OCI-LY1 (cell line): ENCODE measurements at regions not wholly inside any gene's neighbourhood (a gene's known extent, or its start where the extent isn't known, plus 50 kb on each side); places are given as distances from the start of the nearest gene placed in this dataset.

Experiments
- H2AFZ ChIP-seq: fragments of 200-600 bp; sonication (generic), shearing (Covaris generic); 2 replicates; pipeline ENCODE4 v1.6.0; 2014; ENCODE audit warnings: antibody characterized with exemption, mild to moderate bottlenecking, low read length
- H3F3A ChIP-seq: fragments of 200-600 bp; sonication (generic), shearing (Covaris generic); 2 replicates; pipeline ENCODE4 v1.6.0; 2014; ENCODE audit warnings: mild to moderate bottlenecking, antibody characterized with exemption, low read length, moderate library complexity; ENCODE audit not compliant: insufficient read depth
- H3K27ac ChIP-seq: fragments of 200-600 bp; sonication (generic); 2 replicates; pipeline ENCODE4 v1.5.1; 2014; ENCODE audit warnings: low read length, mixed run types, mild to moderate bottlenecking, low read depth; ENCODE audit not compliant: poor library complexity, severe bottlenecking
- H3K27me3 ChIP-seq: fragments of 200-600 bp; sonication (generic); 2 replicates; pipeline ENCODE4 v1.6.0; 2014; ENCODE audit warnings: antibody characterized with exemption, mild to moderate bottlenecking, low read length, moderate library complexity; ENCODE audit not compliant: insufficient read depth
- H3K36me3 ChIP-seq: fragments of 200-600 bp; sonication (generic); 2 replicates; pipeline ENCODE4 v1.6.1; 2014; ENCODE audit warnings: mild to moderate bottlenecking, antibody characterized with exemption, low read length, moderate library complexity, mixed read lengths; ENCODE audit not compliant: insufficient read depth
- H3K4me1 ChIP-seq: fragments of 200-600 bp; sonication (generic); 2 replicates; pipeline ENCODE4 v1.5.1; 2014; ENCODE audit warnings: mild to moderate bottlenecking, low read length, moderate library complexity; ENCODE audit not compliant: insufficient read depth, severe bottlenecking
- H3K4me2 ChIP-seq: fragments of 200-600 bp; sonication (generic), shearing (Covaris generic); 2 replicates; pipeline ENCODE4 v1.6.1; 2014; ENCODE audit warnings: low read length
- H3K4me3 ChIP-seq: fragments of 200-600 bp; sonication (generic); 2 replicates; pipeline ENCODE4 v1.5.1; 2014; ENCODE audit warnings: low read length, low read depth, mild to moderate bottlenecking, mixed read lengths; ENCODE audit not compliant: poor library complexity, severe bottlenecking
- H3K79me2 ChIP-seq: fragments of 200-600 bp; shearing (Covaris generic); 2 replicates; pipeline ENCODE4 v1.6.1; 2016; ENCODE audit warnings: mixed run types, low read length, mixed read lengths; ENCODE audit not compliant: insufficient read depth
- H3K9ac ChIP-seq: fragments of 200-600 bp; sonication (generic), shearing (Covaris generic); 2 replicates; pipeline ENCODE4 v1.6.1; 2014; ENCODE audit warnings: mild to moderate bottlenecking, low read length, mixed read lengths
- H3K9me2 ChIP-seq: fragments of 200-600 bp; sonication (generic), shearing (Covaris generic); 2 replicates; pipeline ENCODE4 v1.6.1; 2014; ENCODE audit warnings: low read depth, mild to moderate bottlenecking, low read length, mixed read lengths
- H3K9me3 ChIP-seq: fragments of 200-600 bp; shearing (Covaris generic); 2 replicates; pipeline ENCODE4 v1.6.1; 2014; ENCODE audit warnings: low read length, mixed read lengths
- H4K20me1 ChIP-seq: fragments of 200-600 bp; sonication (generic), shearing (Covaris generic); 2 replicates; pipeline ENCODE4 v1.6.0; 2016; ENCODE audit warnings: mild to moderate bottlenecking, low read length; ENCODE audit not compliant: insufficient read depth
- EZH2 ChIP-seq: fragments of 200-600 bp; sonication (generic), shearing (Covaris generic); IDR thresholded peaks from 2 replicates; pipeline ENCODE4 v1.8.0; 2017; ENCODE audit warnings: borderline replicate concordance, mixed run types, mild to moderate bottlenecking, antibody characterized with exemption, low read length, moderate library complexity, mixed read lengths
- TF ChIP-seq, protein P1 (sequence below): fragments of 200-600 bp; sonication (generic), shearing (Covaris generic); IDR thresholded peaks from 2 replicates; pipeline ENCODE4 v1.5.1; 2017; ENCODE audit warnings: mild to moderate bottlenecking, antibody characterized with exemption, low read length, moderate library complexity, mixed read lengths

DNA sequence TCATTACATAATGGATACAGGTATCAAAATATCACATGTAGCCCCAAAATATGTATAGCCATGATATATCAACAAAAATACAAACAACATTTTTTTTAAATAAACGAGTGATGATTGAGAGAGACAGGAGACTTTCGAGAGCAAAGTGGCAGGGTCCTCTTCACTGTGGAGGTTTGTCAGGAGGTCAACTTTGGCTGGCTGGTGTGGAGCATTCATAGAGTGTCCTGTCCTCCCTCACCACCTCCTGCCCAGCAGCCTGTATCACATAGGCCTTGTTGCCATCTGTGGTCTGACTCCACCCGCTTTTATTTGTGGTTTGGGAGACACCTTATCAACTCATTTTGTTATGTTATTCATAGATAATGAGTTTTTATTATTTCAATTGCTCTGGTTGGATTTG lies 206.9 kb downstream of the SYK start:
- Histone ChIP-seq H4K20me1 (no peaks in the 10 kb centered on the region), H3K4me1 (no peaks in the 10 kb centered on the region), H3K27me3 (no peaks in the 10 kb centered on the region), H2AFZ (no peak overlapping the region), H3K27ac (no peak overlapping the region), H3K9me2 (no peaks in the 10 kb centered on the region), H3K9ac (no peak overlapping the region), H3K36me3 (no peaks in the 10 kb centered on the region), H3K79me2 (no peaks in the 10 kb centered on the region), H3K9me3 (no peaks in the 10 kb centered on the region), H3K4me3 (no peak overlapping the region), H3F3A (no peaks in the 10 kb centered on the region), H3K4me2 (no peak overlapping the region)
- TF ChIP-seq, protein P1, sequence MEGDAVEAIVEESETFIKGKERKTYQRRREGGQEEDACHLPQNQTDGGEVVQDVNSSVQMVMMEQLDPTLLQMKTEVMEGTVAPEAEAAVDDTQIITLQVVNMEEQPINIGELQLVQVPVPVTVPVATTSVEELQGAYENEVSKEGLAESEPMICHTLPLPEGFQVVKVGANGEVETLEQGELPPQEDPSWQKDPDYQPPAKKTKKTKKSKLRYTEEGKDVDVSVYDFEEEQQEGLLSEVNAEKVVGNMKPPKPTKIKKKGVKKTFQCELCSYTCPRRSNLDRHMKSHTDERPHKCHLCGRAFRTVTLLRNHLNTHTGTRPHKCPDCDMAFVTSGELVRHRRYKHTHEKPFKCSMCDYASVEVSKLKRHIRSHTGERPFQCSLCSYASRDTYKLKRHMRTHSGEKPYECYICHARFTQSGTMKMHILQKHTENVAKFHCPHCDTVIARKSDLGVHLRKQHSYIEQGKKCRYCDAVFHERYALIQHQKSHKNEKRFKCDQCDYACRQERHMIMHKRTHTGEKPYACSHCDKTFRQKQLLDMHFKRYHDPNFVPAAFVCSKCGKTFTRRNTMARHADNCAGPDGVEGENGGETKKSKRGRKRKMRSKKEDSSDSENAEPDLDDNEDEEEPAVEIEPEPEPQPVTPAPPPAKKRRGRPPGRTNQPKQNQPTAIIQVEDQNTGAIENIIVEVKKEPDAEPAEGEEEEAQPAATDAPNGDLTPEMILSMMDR, result no peak

DNA sequence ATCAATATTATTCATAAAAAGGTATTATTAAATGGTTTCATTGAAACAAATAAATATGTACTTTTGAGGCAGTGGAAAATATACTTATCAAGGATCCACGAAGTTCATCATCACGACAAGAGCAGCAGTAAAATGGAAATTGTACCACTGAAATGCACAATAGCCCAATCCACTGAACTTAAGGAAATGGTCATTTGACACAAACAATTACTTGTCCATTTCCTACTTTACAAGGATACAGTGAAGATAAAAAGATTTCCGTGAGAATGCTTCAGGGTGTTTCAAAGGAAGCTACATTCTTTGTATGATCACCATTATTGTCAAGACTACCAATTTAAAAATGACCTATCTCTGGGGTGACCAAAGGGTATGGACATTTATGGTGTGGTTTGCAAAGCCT lies 210.3 kb downstream of the SYK start:
- Histone ChIP-seq H4K20me1 (no peaks in the 10 kb centered on the region), H3K36me3 (no peaks in the 10 kb centered on the region), H3F3A (no peaks in the 10 kb centered on the region), H3K27ac (no peak overlapping the region), H3K4me2 (no peak overlapping the region), H2AFZ (no peak overlapping the region), H3K9ac (no peak overlapping the region), H3K27me3 (no peaks in the 10 kb centered on the region), H3K4me3 (no peak overlapping the region), H3K79me2 (no peaks in the 10 kb centered on the region), H3K4me1 (no peaks in the 10 kb centered on the region), H3K9me3 (no peaks in the 10 kb centered on the region), H3K9me2 (no peaks in the 10 kb centered on the region)
- TF ChIP-seq EZH2, result no peak
- TF ChIP-seq, protein P1, result no peak

DNA sequence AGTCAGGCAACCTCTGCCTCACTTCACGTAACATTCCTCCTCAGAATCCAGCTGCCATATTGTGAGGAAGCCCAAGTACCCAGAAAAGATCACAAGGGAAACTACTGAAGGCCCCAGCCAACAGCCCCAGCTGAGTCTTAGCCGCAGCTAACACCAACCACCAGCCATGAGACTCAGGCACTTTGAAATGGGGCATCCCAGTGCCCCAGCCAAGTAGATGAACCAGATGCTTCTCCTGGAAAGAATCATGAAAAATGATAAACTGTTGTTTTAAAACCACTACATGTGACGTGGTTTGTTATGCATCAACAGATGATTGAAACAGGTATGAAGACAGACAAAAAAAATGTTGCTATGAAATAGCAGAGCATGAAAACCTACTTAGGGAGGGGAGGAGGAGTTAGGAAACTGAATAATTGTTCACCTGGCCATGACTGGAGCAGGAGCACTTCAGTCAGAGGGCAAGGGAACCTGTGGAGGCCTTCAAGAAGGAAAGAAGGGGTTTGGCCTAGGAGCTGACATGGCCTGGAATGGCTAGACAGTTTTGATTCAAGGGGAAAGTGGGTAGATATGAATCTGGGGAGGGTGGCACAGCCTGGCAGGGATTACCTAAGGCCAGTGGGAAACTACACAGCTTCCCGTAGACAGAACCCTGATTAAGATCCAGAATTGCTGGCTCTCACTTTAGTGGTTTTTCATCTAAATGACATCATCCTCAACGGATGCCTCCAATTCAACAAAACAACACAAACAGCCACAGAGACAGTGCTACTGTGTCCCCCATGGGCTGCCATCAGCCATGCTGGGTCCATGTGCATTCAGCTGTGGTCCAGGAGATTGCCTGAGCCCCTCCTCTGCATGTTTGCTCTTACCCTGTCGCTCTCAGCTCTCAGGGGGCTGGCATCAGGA lies 211.6 kb downstream of the SYK start:
- no peaks in the 10 kb centered on the region for H3F3A ChIP-seq
- H3K4me2 ChIP-seq, result no peak overlapping the region
- H4K20me1 ChIP-seq, result no peaks in the 10 kb centered on the region
- no peak overlapping the region for H3K27ac ChIP-seq
- no peaks in the 10 kb centered on the region for H3K79me2 ChIP-seq
- no peak overlapping the region for H3K4me3 ChIP-seq
- no peak overlapping the region for H2AFZ ChIP-seq
- no peaks in the 10 kb centered on the region for H3K4me1 ChIP-seq
- no peaks in the 10 kb centered on the region for H3K36me3 ChIP-seq
- TF ChIP-seq EZH2, result no peak
- TF ChIP-seq, protein P1, result no peak
- no peaks in the 10 kb centered on the region for H3K27me3 ChIP-seq
- H3K9ac ChIP-seq, result no peak overlapping the region
- H3K9me3 ChIP-seq, result no peaks in the 10 kb centered on the region
- H3K9me2 ChIP-seq, result no peaks in the 10 kb centered on the region
